ENCODE measurements at regions not wholly inside any gene's neighbourhood (a gene's known extent, or its start where the extent isn't known, plus 50 kb on each side); places are given as distances from the start of the nearest gene placed in this dataset.

- no peak for TF ChIP-seq POLR2A (IDR thresholded peaks at IDR 0.05; ENCODE audit: low read length)
- TF ChIP-seq GATA1 (IDR thresholded peaks at IDR 0.05; ENCODE audit: low read depth, low read length), result no peak
Measured at GRCh38 chr13:90055121-90055520, 1292.4 kb upstream of the MIR17HG start.

Data from erythroblast (primary cell).